ENCODE measurements at regions not wholly inside any gene's neighbourhood (a gene's known extent, or its start where the extent isn't known, plus 50 kb on each side); places are given as distances from the start of the nearest gene placed in this dataset.

DNA sequence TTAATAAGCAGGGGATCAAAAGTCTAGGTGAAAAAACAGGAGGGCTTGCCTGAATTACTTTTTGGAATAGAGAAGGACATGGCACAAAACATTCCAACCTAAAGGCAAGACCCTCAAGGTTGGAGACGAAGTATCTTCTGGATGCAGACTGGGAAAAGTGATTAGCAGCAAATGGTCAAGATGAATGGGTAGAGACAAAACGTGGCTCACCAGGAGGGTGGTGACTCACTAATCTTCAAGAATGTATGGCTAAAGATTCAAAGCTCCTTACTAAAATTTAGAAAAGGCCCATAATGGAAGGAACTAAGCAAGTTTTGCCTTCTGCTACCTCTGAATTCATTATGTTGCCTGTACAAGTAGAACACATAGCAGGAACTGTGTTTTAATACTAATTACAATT is 469.5 kb upstream of the RBFOX1 start:
- TF ChIP-seq, protein P1, sequence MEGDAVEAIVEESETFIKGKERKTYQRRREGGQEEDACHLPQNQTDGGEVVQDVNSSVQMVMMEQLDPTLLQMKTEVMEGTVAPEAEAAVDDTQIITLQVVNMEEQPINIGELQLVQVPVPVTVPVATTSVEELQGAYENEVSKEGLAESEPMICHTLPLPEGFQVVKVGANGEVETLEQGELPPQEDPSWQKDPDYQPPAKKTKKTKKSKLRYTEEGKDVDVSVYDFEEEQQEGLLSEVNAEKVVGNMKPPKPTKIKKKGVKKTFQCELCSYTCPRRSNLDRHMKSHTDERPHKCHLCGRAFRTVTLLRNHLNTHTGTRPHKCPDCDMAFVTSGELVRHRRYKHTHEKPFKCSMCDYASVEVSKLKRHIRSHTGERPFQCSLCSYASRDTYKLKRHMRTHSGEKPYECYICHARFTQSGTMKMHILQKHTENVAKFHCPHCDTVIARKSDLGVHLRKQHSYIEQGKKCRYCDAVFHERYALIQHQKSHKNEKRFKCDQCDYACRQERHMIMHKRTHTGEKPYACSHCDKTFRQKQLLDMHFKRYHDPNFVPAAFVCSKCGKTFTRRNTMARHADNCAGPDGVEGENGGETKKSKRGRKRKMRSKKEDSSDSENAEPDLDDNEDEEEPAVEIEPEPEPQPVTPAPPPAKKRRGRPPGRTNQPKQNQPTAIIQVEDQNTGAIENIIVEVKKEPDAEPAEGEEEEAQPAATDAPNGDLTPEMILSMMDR (IDR thresholded peaks at IDR 0.05; ENCODE audit: insufficient read depth, low read length, poor library complexity, severe bottlenecking), result no peak
- no peak for TF ChIP-seq EZH2phosphoT487 (conservative IDR thresholded peaks at IDR 0.05; ENCODE audit: low read length)

Measured in SU-DHL-6 (cell line).